IMR-90 (cell line): ENCODE measurements at regions not wholly inside any gene's neighbourhood (a gene's known extent, or its start where the extent isn't known, plus 50 kb on each side); places are given as distances from the start of the nearest gene placed in this dataset.

Experiments
- ATAC-seq: fragments of 200-7000 bp; cut with Tn5 transposase; 2 replicates; pipeline ENCODE4 v1.9.1; 2020; ENCODE audit warnings: low read depth, mild to moderate bottlenecking, moderate library complexity
- BruUV-seq: library from RNA; stranded (reverse); fragments of 400-500 nt; replicated peaks from 2 replicates; lab custom pipeline; 2021; lab: Mats Ljungman, UMichigan
- CTCF ChIA-PET: fragments of 300-600 bp; formaldehyde crosslinking; extraction: SDS; loops from one replicate; lab custom pipeline; 2021; ENCODE audit warnings: antibody characterized with exemption; lab: Yijun Ruan, JAX
- POLR2A ChIA-PET: fragments of 300-600 bp; sonication (Branson Sonifier 250); formaldehyde crosslinking; loops from one replicate; lab custom pipeline; 2022; ENCODE audit warnings: antibody characterized with exemption; ENCODE audit not compliant: unreplicated experiment; lab: Charles Lee
- DNase-seq: peaks from one replicate; pipeline ENCODE4 v3.0.0; 2013
- H2AFZ ChIP-seq: replicated peaks from 2 replicates; pipeline ENCODE3; 2013; ENCODE audit warnings: low read length, mild to moderate bottlenecking; ENCODE audit not compliant: poor library complexity
- H2AK5ac ChIP-seq: 2 replicates; pipeline ENCODE4 v1.6.1; 2013; ENCODE audit warnings: low read depth, low read length, inconsistent platforms
- H2AK9ac ChIP-seq: replicated peaks from 2 replicates; pipeline ENCODE3; 2013; ENCODE audit warnings: mild to moderate bottlenecking, low read depth, low read length, moderate library complexity; ENCODE audit not compliant: poor library complexity
- H2BK120ac ChIP-seq: 2 replicates; pipeline ENCODE4 v1.6.1; 2013; ENCODE audit warnings: low read depth, low read length, inconsistent platforms
- H2BK15ac ChIP-seq: 3 replicates; pipeline ENCODE4 v1.6.1; 2013; ENCODE audit warnings: low read depth, low read length, inconsistent platforms
- H2BK20ac ChIP-seq: 2 replicates; pipeline ENCODE4 v1.6.1; 2013; ENCODE audit warnings: low read depth, mild to moderate bottlenecking, inconsistent platforms, low read length, moderate library complexity
- H2BK5ac ChIP-seq: 2 replicates; pipeline ENCODE4 v1.6.1; 2013; ENCODE audit warnings: mild to moderate bottlenecking, low read depth, low read length, inconsistent platforms; ENCODE audit not compliant: poor library complexity, severe bottlenecking
- H3K14ac ChIP-seq: replicated peaks from 2 replicates; pipeline ENCODE4 v1.6.1; 2013; ENCODE audit warnings: low read depth, low read length, inconsistent platforms
- H3K18ac ChIP-seq: 2 replicates; pipeline ENCODE4 v1.6.1; 2013; ENCODE audit warnings: low read depth, low read length, control low read depth
- H3K23ac ChIP-seq: 2 replicates; pipeline ENCODE4 v1.6.1; 2013; ENCODE audit warnings: low read depth, low read length, inconsistent platforms
- H3K27ac ChIP-seq: 2 replicates; pipeline ENCODE4 v1.5.1; 2013; ENCODE audit warnings: mild to moderate bottlenecking, control low read depth, low read length; ENCODE audit not compliant: insufficient read depth
- H3K27me3 ChIP-seq: 2 replicates; pipeline ENCODE4 v1.6.1; 2013; ENCODE audit warnings: low read length; ENCODE audit not compliant: control insufficient read depth, insufficient read depth
- H3K36me3 ChIP-seq: 2 replicates; pipeline ENCODE4 v1.6.1; 2013; ENCODE audit warnings: low read length, mixed read lengths; ENCODE audit not compliant: control insufficient read depth, insufficient read depth
- H3K4ac ChIP-seq: 2 replicates; pipeline ENCODE4 v1.6.1; 2013; ENCODE audit warnings: low read depth, low read length, inconsistent platforms
- H3K4me1 ChIP-seq: 2 replicates; pipeline ENCODE4 v1.6.1; 2013; ENCODE audit warnings: low read length, mixed read lengths; ENCODE audit not compliant: control insufficient read depth, insufficient read depth
- H3K4me2 ChIP-seq: 2 replicates; pipeline ENCODE4 v1.6.1; 2013; ENCODE audit warnings: low read depth, mild to moderate bottlenecking, control low read depth, low read length, moderate library complexity
- H3K4me3 ChIP-seq: 2 replicates; pipeline ENCODE4 v1.5.1; 2013; ENCODE audit warnings: low read depth, mild to moderate bottlenecking, control low read depth, low read length, moderate library complexity; ENCODE audit not compliant: insufficient read depth
- H3K56ac ChIP-seq: 2 replicates; pipeline ENCODE4 v1.6.1; 2013; ENCODE audit warnings: low read length, inconsistent platforms; ENCODE audit not compliant: insufficient read depth; ENCODE audit errors: extremely low read depth
- H3K79me1 ChIP-seq, 2 experiments: 2 replicates each; pipeline ENCODE4 v1.6.1; 2013; ENCODE audit warnings: low read length in 2 of 2, inconsistent platforms in 1 of 2, low read depth in 1 of 2
- H3K9ac ChIP-seq: 2 replicates; pipeline ENCODE4 v1.6.1; 2013; ENCODE audit warnings: low read depth, low read length, control low read depth
- H3K9me1 ChIP-seq: 2 replicates; pipeline ENCODE4 v1.6.1; 2013; ENCODE audit warnings: low read length, inconsistent platforms; ENCODE audit not compliant: insufficient read depth
- H3K9me3 ChIP-seq: 2 replicates; pipeline ENCODE4 v1.6.1; 2013; ENCODE audit warnings: low read length; ENCODE audit not compliant: control insufficient read depth, insufficient read depth
- H4K20me1 ChIP-seq: 2 replicates; pipeline ENCODE4 v1.6.1; 2013; ENCODE audit warnings: low read length, inconsistent platforms; ENCODE audit not compliant: insufficient read depth
- H4K5ac ChIP-seq: 2 replicates; pipeline ENCODE4 v1.6.1; 2013; ENCODE audit warnings: mild to moderate bottlenecking, low read depth, low read length, control low read depth
- H4K8ac ChIP-seq, 2 experiments: 2 replicates each; pipeline ENCODE4 v1.6.1; 2013; ENCODE audit warnings: low read depth in 2 of 2, low read length in 2 of 2, control low read depth in 1 of 2, inconsistent platforms in 1 of 2
- H4K91ac ChIP-seq: 2 replicates; pipeline ENCODE4 v1.6.1; 2013; ENCODE audit warnings: low read depth, low read length, inconsistent platforms; ENCODE audit not compliant: insufficient read depth
- BHLHE40 ChIP-seq: fragments of 150-350 bp; IDR thresholded peaks from 2 replicates; pipeline ENCODE4 v1.6.1; 2016; ENCODE audit warnings: mild to moderate bottlenecking, low read depth, low read length
- CEBPB ChIP-seq: IDR thresholded peaks from 2 replicates; pipeline ENCODE4 v1.6.1; 2012; ENCODE audit warnings: low read depth, low read length, improper control_type of control experiment
- CHD1 ChIP-seq: IDR thresholded peaks from 2 replicates; pipeline ENCODE4 v1.6.1; 2012; ENCODE audit warnings: low read depth, low read length, improper control_type of control experiment
- ELK1 ChIP-seq: fragments of 150-350 bp; IDR thresholded peaks from 2 replicates; pipeline ENCODE4 v1.6.1; 2016; ENCODE audit warnings: low read depth, mild to moderate bottlenecking, low read length, moderate library complexity, borderline replicate concordance
- FOS ChIP-seq: fragments of 150-350 bp; IDR thresholded peaks from 2 replicates; pipeline ENCODE4 v1.6.1; 2016; ENCODE audit warnings: low read depth, low read length
- MAFK ChIP-seq: IDR thresholded peaks from 2 replicates; pipeline ENCODE4 v1.6.1; 2012; ENCODE audit warnings: low read depth, low read length, improper control_type of control experiment
- MAZ ChIP-seq: IDR thresholded peaks from 2 replicates; pipeline ENCODE4 v1.6.1; 2012; ENCODE audit warnings: low read depth, mild to moderate bottlenecking, low read length, improper control_type of control experiment, moderate library complexity, borderline replicate concordance
- MXI1 ChIP-seq: IDR thresholded peaks from 2 replicates; pipeline ENCODE4 v1.6.1; 2012; ENCODE audit warnings: low read depth, mild to moderate bottlenecking, low read length, moderate library complexity, borderline replicate concordance
- NFE2L2 ChIP-seq: fragments of 150-350 bp; IDR thresholded peaks from 2 replicates; pipeline ENCODE4 v1.6.1; 2016; ENCODE audit warnings: low read depth, mild to moderate bottlenecking, low read length
- POLR2A ChIP-seq: IDR thresholded peaks from 2 replicates; pipeline ENCODE4 v1.6.1; 2012; ENCODE audit warnings: mild to moderate bottlenecking, low read depth, low read length
- RAD21 ChIP-seq: IDR thresholded peaks from 2 replicates; pipeline ENCODE4 v1.6.1; 2012; ENCODE audit warnings: low read length, improper control_type of control experiment
- RCOR1 ChIP-seq: IDR thresholded peaks from 2 replicates; pipeline ENCODE4 v1.6.1; 2012; ENCODE audit warnings: mild to moderate bottlenecking, low read length, improper control_type of control experiment; ENCODE audit not compliant: insufficient replicate concordance
- RFX5 ChIP-seq: IDR thresholded peaks from 2 replicates; pipeline ENCODE4 v1.8.0; 2012; ENCODE audit warnings: low read depth, mild to moderate bottlenecking, low read length, moderate library complexity
- SMC3 ChIP-seq: fragments of 150-350 bp; IDR thresholded peaks from 2 replicates; pipeline ENCODE4 v1.6.1; 2016; ENCODE audit warnings: low read depth, mild to moderate bottlenecking, antibody characterized with exemption, low read length, moderate library complexity
- USF2 ChIP-seq: fragments of 150-350 bp; IDR thresholded peaks from 2 replicates; pipeline ENCODE4 v1.6.1; 2017; ENCODE audit warnings: mild to moderate bottlenecking, antibody characterized with exemption, low read length, low read depth
- WGBS, 2 experiments: methylation state at CpG; one replicate each; pipeline versions ENCODE4 v1.1.5 to v1.1.7; 2013; ENCODE audit warnings: missing lambda C conversion rate in 2 of 2; ENCODE audit not compliant: insufficient read length in 1 of 2; ENCODE audit errors: extremely low coverage in 2 of 2; 5-methylcytosine and 5-hydroxymethylcytosine counted together
- dilution Hi-C: fragments of 300-500 bp; cut with HindIII; formaldehyde crosslinking; loops from one replicate; pipeline ENCODE4 v1.14.3; 2018; ENCODE audit warnings: low sequenced_read_pairs; ENCODE audit not compliant: unreplicated experiment
- in situ Hi-C: fragments of 300-500 bp; cut with MboI; formaldehyde crosslinking; loops from 3 replicates; pipeline ENCODE4 v1.14.3; 2019; ENCODE audit warnings: low sequenced_read_pairs, inconsistent platforms, mixed read lengths
- intact Hi-C: fragments of 100-400 bp; cut with micrococcal nuclease; formaldehyde crosslinking; loops from 2 replicates; pipeline ENCODE4 v1.10.0; 2022
- TF ChIP-seq, protein P1 (sequence below): conservative IDR thresholded peaks from 2 replicates; pipeline ENCODE4 v1.5.1; 2012; ENCODE audit warnings: mild to moderate bottlenecking, low read depth, low read length, improper control_type of control experiment

GRCh38 chr1:93763704-93764365 is 82.2 kb upstream of the BCAR3 start:
- dilution Hi-C loops (no loop called here), intact Hi-C loops (no loop called here), in situ Hi-C loops (no loop called here)
- Histone ChIP-seq H3K56ac (no peak overlapping the region), H3K4me2 (no peak overlapping the region), H2BK15ac (no peak overlapping the region), H2BK5ac (no peak overlapping the region), H2BK120ac (no peak overlapping the region), H2AK5ac (no peak overlapping the region), H3K4me3 (no peak overlapping the region), H3K4ac (no peak overlapping the region), H3K4me1 (peaks cover 7% of the 10 kb centered on the region), H3K36me3 (no peaks in the 10 kb centered on the region), H3K9me1 (peaks cover 15% of the 10 kb centered on the region), H2BK20ac (no peak overlapping the region), H3K18ac (no peak overlapping the region), H3K79me1 (no peaks in the 10 kb centered on the region), H3K14ac (no peak overlapping the region), H3K9ac (no peak overlapping the region), H2AK9ac (no peak overlapping the region), H3K23ac (no peak overlapping the region), H3K9me3 (no peaks in the 10 kb centered on the region), H3K27ac (no peak overlapping the region), H4K8ac (no peak overlapping the region), H3K27me3 (peaks cover 8% of the 10 kb centered on the region; the same call in 1 of the 2 replicates), H2AFZ (peak overlapping the region; percentile 28), H4K5ac (no peak overlapping the region), H4K91ac (no peak overlapping the region), H4K20me1 (no peaks in the 10 kb centered on the region)
- WGBS, 2 experiments, result 83% methylated on average over 1 of the region's 5 CpGs; no CpG with 5 or more reads in 1 of the 2 experiments
- ChIA-PET POLR2A (no interaction called here), CTCF (no interaction called here)
- ATAC-seq (no peak), DNase-seq (no peak)
- no TSS peak for BruUV-seq
- TF ChIP-seq SMC3, result no peak
- TF ChIP-seq, protein P1, sequence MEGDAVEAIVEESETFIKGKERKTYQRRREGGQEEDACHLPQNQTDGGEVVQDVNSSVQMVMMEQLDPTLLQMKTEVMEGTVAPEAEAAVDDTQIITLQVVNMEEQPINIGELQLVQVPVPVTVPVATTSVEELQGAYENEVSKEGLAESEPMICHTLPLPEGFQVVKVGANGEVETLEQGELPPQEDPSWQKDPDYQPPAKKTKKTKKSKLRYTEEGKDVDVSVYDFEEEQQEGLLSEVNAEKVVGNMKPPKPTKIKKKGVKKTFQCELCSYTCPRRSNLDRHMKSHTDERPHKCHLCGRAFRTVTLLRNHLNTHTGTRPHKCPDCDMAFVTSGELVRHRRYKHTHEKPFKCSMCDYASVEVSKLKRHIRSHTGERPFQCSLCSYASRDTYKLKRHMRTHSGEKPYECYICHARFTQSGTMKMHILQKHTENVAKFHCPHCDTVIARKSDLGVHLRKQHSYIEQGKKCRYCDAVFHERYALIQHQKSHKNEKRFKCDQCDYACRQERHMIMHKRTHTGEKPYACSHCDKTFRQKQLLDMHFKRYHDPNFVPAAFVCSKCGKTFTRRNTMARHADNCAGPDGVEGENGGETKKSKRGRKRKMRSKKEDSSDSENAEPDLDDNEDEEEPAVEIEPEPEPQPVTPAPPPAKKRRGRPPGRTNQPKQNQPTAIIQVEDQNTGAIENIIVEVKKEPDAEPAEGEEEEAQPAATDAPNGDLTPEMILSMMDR, result no peak
- TF ChIP-seq FOS, result no peak
- TF ChIP-seq MAFK, result no peak
- TF ChIP-seq RFX5, result no peak
- no peak for TF ChIP-seq MAZ
- TF ChIP-seq RAD21, result no peak
- no peak for TF ChIP-seq ELK1
- TF ChIP-seq NFE2L2, result no peak
- no peak for TF ChIP-seq BHLHE40
- no peak for TF ChIP-seq CHD1
- TF ChIP-seq USF2, result no peak
- no peak for TF ChIP-seq MXI1
- TF ChIP-seq RCOR1, result no peak
- TF ChIP-seq CEBPB, result no peak
- TF ChIP-seq POLR2A, result no peak
